WTC11 (cell line): ENCODE measurements at regions not wholly inside any gene's neighbourhood (a gene's known extent, or its start where the extent isn't known, plus 50 kb on each side); places are given as distances from the start of the nearest gene placed in this dataset.

ENCODE experiments used
- ATAC-seq: fragments of 200-7000 bp; cut with Tn5 transposase; 2 replicates; pipeline ENCODE4 v1.10.0; 2021; ENCODE audit warnings: mild to moderate bottlenecking, moderate library complexity
- CTCF ChIA-PET: fragments of 300-600 bp; sonication (Branson Sonifier 250); formaldehyde crosslinking; loops from one replicate; lab custom pipeline; 2021; ENCODE audit warnings: antibody characterized with exemption; lab: Charles Lee
- POLR2A ChIA-PET: fragments of 350-600 bp; sonication (Branson Sonifier 250); formaldehyde crosslinking; loops from one replicate; lab custom pipeline; 2021; ENCODE audit warnings: antibody characterized with exemption; lab: Charles Lee
- DNase-seq: peaks from one replicate; pipeline ENCODE4 v3.0.0; 2021; ENCODE audit warnings: low spot score
- H3K27ac Mint-ChIP-seq: 2 replicates; pipeline ENCODE4 v1.8.0; 2021; ENCODE audit warnings: mixed read lengths
- H3K27me3 Mint-ChIP-seq: 2 replicates; pipeline ENCODE4 v1.8.0; 2021; ENCODE audit warnings: low read depth, mild to moderate bottlenecking, moderate library complexity, mixed read lengths
- H3K36me3 Mint-ChIP-seq: 2 replicates; pipeline ENCODE4 v1.8.0; 2021; ENCODE audit warnings: mixed read lengths
- H3K4me1 Mint-ChIP-seq: 2 replicates; pipeline ENCODE4 v1.8.0; 2022; ENCODE audit warnings: mixed read lengths
- H3K4me3 Mint-ChIP-seq: 2 replicates; pipeline ENCODE4 v1.8.0; 2021; ENCODE audit warnings: mild to moderate bottlenecking, moderate library complexity, mixed read lengths
- H3K9me3 Mint-ChIP-seq: 2 replicates; pipeline ENCODE4 v1.8.0; 2021; ENCODE audit warnings: mixed read lengths
- CREB1 ChIP-seq: sonication (generic); formaldehyde crosslinking; IDR thresholded peaks from 2 replicates; pipeline ENCODE4 v1.8.0; 2023; ENCODE audit warnings: mild to moderate bottlenecking, missing genetic modification reagents
- E2F4 ChIP-seq: sonication (generic); formaldehyde crosslinking; IDR thresholded peaks from 2 replicates; pipeline ENCODE4 v1.8.1; 2022; ENCODE audit warnings: low read depth, mild to moderate bottlenecking, moderate library complexity, missing genetic modification reagents, borderline replicate concordance
- ESRRA ChIP-seq: sonication (generic); formaldehyde crosslinking; IDR thresholded peaks from 2 replicates; pipeline ENCODE4 v1.8.1; 2022; ENCODE audit warnings: mild to moderate bottlenecking, missing genetic modification reagents, borderline replicate concordance
- FOXJ3 ChIP-seq: sonication (generic); formaldehyde crosslinking; IDR thresholded peaks from 2 replicates; pipeline ENCODE4 v1.9.0; 2021; ENCODE audit warnings: missing genetic modification reagents, mild to moderate bottlenecking, borderline replicate concordance
- FOXK1 ChIP-seq: sonication (generic); formaldehyde crosslinking; IDR thresholded peaks from 2 replicates; pipeline ENCODE4 v1.8.0; 2022; ENCODE audit warnings: mild to moderate bottlenecking, moderate library complexity, missing genetic modification reagents
- FOXP4 ChIP-seq: sonication (generic); formaldehyde crosslinking; IDR thresholded peaks from 2 replicates; pipeline ENCODE4 v1.8.0; 2022; ENCODE audit warnings: mild to moderate bottlenecking, missing genetic modification reagents
- GABPB1 ChIP-seq: sonication (generic); formaldehyde crosslinking; IDR thresholded peaks from 2 replicates; pipeline ENCODE4 v1.8.1; 2023; ENCODE audit warnings: mild to moderate bottlenecking, missing genetic modification reagents
- IRF2 ChIP-seq: sonication (generic); formaldehyde crosslinking; IDR thresholded peaks from 2 replicates; pipeline ENCODE4 v1.8.0; 2022; ENCODE audit warnings: low read depth, missing genetic modification reagents, borderline replicate concordance
- NFE2L1 ChIP-seq: sonication (generic); formaldehyde crosslinking; IDR thresholded peaks from 2 replicates; pipeline ENCODE4 v1.8.1; 2023; ENCODE audit warnings: missing genetic modification reagents
- NR1H2 ChIP-seq: sonication (generic); formaldehyde crosslinking; IDR thresholded peaks from 2 replicates; pipeline ENCODE4 v1.9.0; 2021; ENCODE audit warnings: mild to moderate bottlenecking, moderate library complexity, missing genetic modification reagents
- SMAD4 ChIP-seq: sonication (generic); formaldehyde crosslinking; IDR thresholded peaks from 2 replicates; pipeline ENCODE4 v1.8.0; 2022; ENCODE audit warnings: mild to moderate bottlenecking, missing genetic modification reagents
- TP53 ChIP-seq: sonication (generic); formaldehyde crosslinking; IDR thresholded peaks from 2 replicates; pipeline ENCODE4 v1.8.1; 2023; ENCODE audit warnings: mild to moderate bottlenecking, missing genetic modification reagents
- USF2 ChIP-seq: sonication (generic); formaldehyde crosslinking; IDR thresholded peaks from 2 replicates; pipeline ENCODE4 v1.8.1; 2023; ENCODE audit warnings: mild to moderate bottlenecking, missing genetic modification reagents, moderate library complexity
- ZNF138 ChIP-seq: sonication (generic); formaldehyde crosslinking; conservative IDR thresholded peaks from 2 replicates; pipeline ENCODE4 v1.8.1; 2022; ENCODE audit warnings: mild to moderate bottlenecking, moderate library complexity, missing genetic modification reagents
- ZNF281 ChIP-seq: sonication (generic); formaldehyde crosslinking; IDR thresholded peaks from 2 replicates; pipeline ENCODE4 v1.8.0; 2023; ENCODE audit warnings: mild to moderate bottlenecking, missing genetic modification reagents
- ZNF423 ChIP-seq: fragments of 250-450 bp; sonication (Bioruptor Pico); IDR thresholded peaks from 2 replicates; pipeline ENCODE4 v2.1.2; 2022; ENCODE audit warnings: mild to moderate bottlenecking, moderate library complexity
- ZNF425 ChIP-seq: fragments of 250-450 bp; sonication (Bioruptor Pico); conservative IDR thresholded peaks from 2 replicates; pipeline ENCODE4 v1.9.0; 2021; ENCODE audit warnings: mild to moderate bottlenecking
- ZNF671 ChIP-seq: fragments of 250-450 bp; sonication (Bioruptor Pico); IDR thresholded peaks from 2 replicates; pipeline ENCODE4 v1.8.0; 2021; ENCODE audit warnings: mild to moderate bottlenecking

GRCh38 chr7:68491523-68492358 is 1106.5 kb upstream of the AUTS2 start:
- Mint-ChIP-seq H3K9me3 (peaks cover 9% of the 10 kb centered on the region), H3K36me3 (no peaks in the 10 kb centered on the region), H3K27me3 (no peaks in the 10 kb centered on the region)
- no peak for TF ChIP-seq ESRRA (CRISPR knock-in tag)
- TF ChIP-seq TP53: no peak
- no peak for TF ChIP-seq NR1H2
- no peak for TF ChIP-seq USF2 (CRISPR knock-in tag)
- no peak for TF ChIP-seq ZNF281 (CRISPR knock-in tag)
- TF ChIP-seq ZNF671 (CRISPR knock-in tag): no peak
- TF ChIP-seq IRF2: no peak
- no peak for TF ChIP-seq ZNF423 (CRISPR knock-in tag)
- TF ChIP-seq GABPB1 (CRISPR knock-in tag): no peak
- no peak for TF ChIP-seq FOXP4
- no peak for TF ChIP-seq E2F4 (CRISPR knock-in tag)
- TF ChIP-seq NFE2L1 (CRISPR knock-in tag): no peak
- TF ChIP-seq FOXK1 (CRISPR knock-in tag): no peak
- TF ChIP-seq CREB1 (CRISPR knock-in tag): no peak
- TF ChIP-seq SMAD4 (CRISPR knock-in tag): no peak
- TF ChIP-seq ZNF138 (CRISPR knock-in tag): no peak
- no peak for TF ChIP-seq ZNF425 (CRISPR knock-in tag)
- TF ChIP-seq FOXJ3 (CRISPR knock-in tag): no peak
- TF ChIP-seq, all 79 proteins: peak for 0
- Mint-ChIP-seq H3K4me1 (peaks cover 3% of the 10 kb centered on the region), H3K27ac (no peak overlapping the region), H3K4me3 (no peak overlapping the region)
- ChIA-PET POLR2A (no interaction called here), CTCF (no interaction called here)
- ATAC-seq (no peak), DNase-seq (no peak)
